ENCODE measurements at regions not wholly inside any gene's neighbourhood (a gene's known extent, or its start where the extent isn't known, plus 50 kb on each side); places are given as distances from the start of the nearest gene placed in this dataset.

DNA sequence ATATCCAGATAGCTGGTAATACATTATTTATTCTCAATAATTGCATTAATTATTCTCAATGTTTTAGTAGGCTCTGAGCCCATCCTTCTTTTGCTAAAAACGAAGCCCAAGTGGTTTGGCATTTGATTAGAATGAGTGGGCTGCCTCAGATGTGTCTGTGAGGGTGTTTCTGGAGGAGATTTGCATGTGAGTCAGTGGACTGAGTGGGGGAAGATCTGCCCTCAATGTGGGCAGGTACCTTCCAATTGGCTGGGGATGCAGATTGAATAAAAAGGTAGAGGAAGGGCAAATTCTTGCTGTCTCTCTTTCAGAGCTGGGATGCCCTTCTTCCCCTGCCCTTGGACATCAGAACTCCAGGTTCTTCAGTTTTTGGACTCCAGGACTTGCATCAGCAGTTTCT lies 290.6 kb upstream of the SMIM30 start:
- in situ Hi-C loops (cut with MboI) (loop anchor here (10.0 kb wide), 1 partner anchor 286 kb away; no protein-coding TSS in a partner anchor), intact Hi-C loops (cut with micrococcal nuclease; ENCODE audit: unreplicated experiment) (no loop called here)
- FAIRE-seq (no peak), DNase-seq (ENCODE audit: low read depth, low spot score) (no peak), ATAC-seq (no peak; the same call in 2 of the 3 replicates)
- WGBS (ENCODE audit: insufficient coverage, insufficient replicate concordance, low lambda C conversion rate, missing lambda C conversion rate), result 0% methylated on average over 1 of the region's 1 CpG
- Histone ChIP-seq H3K27ac (ENCODE audit: control insufficient read depth, insufficient read depth) (no peak overlapping the region), H3K4me2 (ENCODE audit: control insufficient read depth, insufficient read depth) (no peak overlapping the region), H3K79me2 (ENCODE audit: control insufficient read depth, insufficient read depth, low read length) (no peaks in the 10 kb centered on the region), H3K4me1 (ENCODE audit: control insufficient read depth, insufficient read depth, low read length) (no peaks in the 10 kb centered on the region), H3K36me3 (ENCODE audit: control insufficient read depth in 2 of 2, insufficient read depth in 2 of 2, low read length in 1 of 2) (no peaks in the 10 kb centered on the region), H3K27me3 (replicated peaks in 1 of 2; ENCODE audit: control insufficient read depth in 2 of 2, insufficient read depth in 2 of 2, low read length in 1 of 2) (no peaks in the 10 kb centered on the region), H4K20me1 (ENCODE audit: control insufficient read depth, insufficient read depth) (no peaks in the 10 kb centered on the region), H2AFZ (ENCODE audit: control insufficient read depth, low read depth, low read length) (no peak overlapping the region), H3K9ac (ENCODE audit: control insufficient read depth, insufficient read depth, low read length) (no peak overlapping the region), H3K4me3 (no peak overlapping the region), H3K9me3 (replicated peaks; ENCODE audit: control insufficient read depth, insufficient read depth, low read length) (no peaks in the 10 kb centered on the region)
- SMC1A ChIA-PET (ENCODE audit: uncharacterized antibody, unreplicated experiment), result no interaction called here
- POLR2A ChIA-PET, result no interaction called here
- no peak for TF ChIP-seq RELA (IDR thresholded peaks at IDR 0.05; ENCODE audit: borderline replicate concordance, partially characterized antibody)
- TF ChIP-seq, protein P1, sequence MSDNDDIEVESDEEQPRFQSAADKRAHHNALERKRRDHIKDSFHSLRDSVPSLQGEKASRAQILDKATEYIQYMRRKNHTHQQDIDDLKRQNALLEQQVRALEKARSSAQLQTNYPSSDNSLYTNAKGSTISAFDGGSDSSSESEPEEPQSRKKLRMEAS (IDR thresholded peaks at IDR 0.05; ENCODE audit: low read depth, low read length), result no peak
- TF ChIP-seq, protein P2, sequence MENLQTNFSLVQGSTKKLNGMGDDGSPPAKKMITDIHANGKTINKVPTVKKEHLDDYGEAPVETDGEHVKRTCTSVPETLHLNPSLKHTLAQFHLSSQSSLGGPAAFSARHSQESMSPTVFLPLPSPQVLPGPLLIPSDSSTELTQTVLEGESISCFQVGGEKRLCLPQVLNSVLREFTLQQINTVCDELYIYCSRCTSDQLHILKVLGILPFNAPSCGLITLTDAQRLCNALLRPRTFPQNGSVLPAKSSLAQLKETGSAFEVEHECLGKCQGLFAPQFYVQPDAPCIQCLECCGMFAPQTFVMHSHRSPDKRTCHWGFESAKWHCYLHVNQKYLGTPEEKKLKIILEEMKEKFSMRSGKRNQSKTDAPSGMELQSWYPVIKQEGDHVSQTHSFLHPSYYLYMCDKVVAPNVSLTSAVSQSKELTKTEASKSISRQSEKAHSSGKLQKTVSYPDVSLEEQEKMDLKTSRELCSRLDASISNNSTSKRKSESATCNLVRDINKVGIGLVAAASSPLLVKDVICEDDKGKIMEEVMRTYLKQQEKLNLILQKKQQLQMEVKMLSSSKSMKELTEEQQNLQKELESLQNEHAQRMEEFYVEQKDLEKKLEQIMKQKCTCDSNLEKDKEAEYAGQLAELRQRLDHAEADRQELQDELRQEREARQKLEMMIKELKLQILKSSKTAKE (IDR thresholded peaks at IDR 0.05; ENCODE audit: low read depth, poor library complexity, severe bottlenecking), result no peak
- TF ChIP-seq HCFC1 (IDR thresholded peaks at IDR 0.05; ENCODE audit: low read length), result no peak
- no peak for TF ChIP-seq PAX8 (IDR thresholded peaks at IDR 0.05)
- no peak for TF ChIP-seq BMI1 (IDR thresholded peaks at IDR 0.05; ENCODE audit: borderline replicate concordance)
- no peak for TF ChIP-seq EP300 (IDR thresholded peaks at IDR 0.05; ENCODE audit: borderline replicate concordance in 1 of 2, control insufficient read depth in 1 of 2, low read depth in 2 of 2, low read length in 2 of 2)
- TF ChIP-seq RCOR1 (conservative IDR thresholded peaks at IDR 0.05; ENCODE audit: low read depth, low read length), result no peak
- no peak for TF ChIP-seq HDAC6 (IDR thresholded peaks at IDR 0.05; ENCODE audit: unreplicated experiment)
- TF ChIP-seq POLR2AphosphoS2 (IDR thresholded peaks at IDR 0.05; ENCODE audit: low read depth, low read length), result no peak
- TF ChIP-seq, protein P3, sequence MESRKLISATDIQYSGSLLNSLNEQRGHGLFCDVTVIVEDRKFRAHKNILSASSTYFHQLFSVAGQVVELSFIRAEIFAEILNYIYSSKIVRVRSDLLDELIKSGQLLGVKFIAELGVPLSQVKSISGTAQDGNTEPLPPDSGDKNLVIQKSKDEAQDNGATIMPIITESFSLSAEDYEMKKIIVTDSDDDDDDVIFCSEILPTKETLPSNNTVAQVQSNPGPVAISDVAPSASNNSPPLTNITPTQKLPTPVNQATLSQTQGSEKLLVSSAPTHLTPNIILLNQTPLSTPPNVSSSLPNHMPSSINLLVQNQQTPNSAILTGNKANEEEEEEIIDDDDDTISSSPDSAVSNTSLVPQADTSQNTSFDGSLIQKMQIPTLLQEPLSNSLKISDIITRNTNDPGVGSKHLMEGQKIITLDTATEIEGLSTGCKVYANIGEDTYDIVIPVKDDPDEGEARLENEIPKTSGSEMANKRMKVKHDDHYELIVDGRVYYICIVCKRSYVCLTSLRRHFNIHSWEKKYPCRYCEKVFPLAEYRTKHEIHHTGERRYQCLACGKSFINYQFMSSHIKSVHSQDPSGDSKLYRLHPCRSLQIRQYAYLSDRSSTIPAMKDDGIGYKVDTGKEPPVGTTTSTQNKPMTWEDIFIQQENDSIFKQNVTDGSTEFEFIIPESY (IDR thresholded peaks at IDR 0.05), result no peak
- CTCF ChIA-PET, result no interaction called here
- BruUV-seq (replicated peaks), result no TSS peak
- RAD21 ChIA-PET (ENCODE audit: unreplicated experiment), result no interaction called here
